ENCODE measurements at regions not wholly inside any gene's neighbourhood (a gene's known extent, or its start where the extent isn't known, plus 50 kb on each side); places are given as distances from the start of the nearest gene placed in this dataset.
"Not testable (repeated sequence)": the region's sequence is repeated elsewhere in the genome, so short reads cannot be mapped to it uniquely, and the experiment has no call there.

- no peaks in the 10 kb centered on the region for H3K36me3 ChIP-seq
- H3K27ac ChIP-seq = no peak overlapping the region
- H3K27me3 ChIP-seq = no peaks in the 10 kb centered on the region
- no peaks in the 10 kb centered on the region for H3K9me3 ChIP-seq
- no peaks in the 10 kb centered on the region for H3K4me1 ChIP-seq
- intact Hi-C loops (cut with DNase I) = no loop called here
- no peak overlapping the region for H3K4me3 ChIP-seq
- TF ChIP-seq POLR2A (IDR thresholded peaks at IDR 0.05) (no peak), POLR2AphosphoS5 (IDR thresholded peaks at IDR 0.05; ENCODE audit: insufficient read depth in 1 of 2, low read depth in 1 of 2) (no peak), CTCF (IDR thresholded peaks at IDR 0.05) (no peak)
- DNase-seq (ENCODE audit: extremely low spot score in 2 of 2) = no peak
Measured at GRCh38 chr11:23473782-23474181, 613.5 kb upstream of the CCDC179 start.

- no peak for TF ChIP-seq POLR2AphosphoS5 (IDR thresholded peaks at IDR 0.05; ENCODE audit: insufficient read depth in 1 of 2, low read depth in 1 of 2)
- no peak for TF ChIP-seq POLR2A (IDR thresholded peaks at IDR 0.05)
- no peak for TF ChIP-seq CTCF (IDR thresholded peaks at IDR 0.05)
- Histone ChIP-seq H3K27ac (no peak overlapping the region), H3K27me3 (no peaks in the 10 kb centered on the region), H3K36me3 (no peaks in the 10 kb centered on the region), H3K9me3 (no peaks in the 10 kb centered on the region), H3K4me1 (no peaks in the 10 kb centered on the region), H3K4me3 (no peak overlapping the region)
- DNase-seq (ENCODE audit: extremely low spot score in 2 of 2) = no peak
- intact Hi-C loops (cut with DNase I) = no loop called here
Measured at GRCh38 chr11:23480736-23481135, 620.5 kb upstream of the CCDC179 start.

- H3K36me3 ChIP-seq; H3K27me3 ChIP-seq; DNase-seq (ENCODE audit: extremely low spot score in 2 of 2); intact Hi-C loops (cut with DNase I); H3K27ac ChIP-seq; H3K9me3 ChIP-seq; H3K4me3 ChIP-seq; H3K4me1 ChIP-seq: not testable (repeated sequence)
Measured at GRCh38 chr11:23484146-23484545, 623.9 kb upstream of the CCDC179 start.

- H3K27me3 ChIP-seq; H3K27ac ChIP-seq; DNase-seq (ENCODE audit: extremely low spot score in 2 of 2); H3K4me1 ChIP-seq; H3K4me3 ChIP-seq; intact Hi-C loops (cut with DNase I); H3K36me3 ChIP-seq; H3K9me3 ChIP-seq: not testable (repeated sequence)
Measured at GRCh38 chr11:23484618-23485017, 624.3 kb upstream of the CCDC179 start.

GRCh38 chr11:23490557-23491235 lies 630.4 kb upstream of the CCDC179 start:
- no peak for TF ChIP-seq POLR2AphosphoS5 (IDR thresholded peaks at IDR 0.05; ENCODE audit: insufficient read depth in 1 of 2, low read depth in 1 of 2)
- TF ChIP-seq CTCF (IDR thresholded peaks at IDR 0.05) = no peak
- no peak for TF ChIP-seq POLR2A (IDR thresholded peaks at IDR 0.05)
- no peaks in the 10 kb centered on the region for H3K36me3 ChIP-seq
- no peaks in the 10 kb centered on the region for H3K27me3 ChIP-seq
- H3K4me1 ChIP-seq = no peaks in the 10 kb centered on the region
- no peak overlapping the region for H3K4me3 ChIP-seq
- H3K9me3 ChIP-seq = no peaks in the 10 kb centered on the region
- no peak for DNase-seq (ENCODE audit: extremely low spot score in 2 of 2)
- intact Hi-C loops (cut with DNase I) = no loop called here
- no peak overlapping the region for H3K27ac ChIP-seq

GRCh38 chr11:23494981-23495380 lies 634.7 kb upstream of the CCDC179 start:
- no peak for TF ChIP-seq CTCF (IDR thresholded peaks at IDR 0.05)
- TF ChIP-seq POLR2AphosphoS5 (IDR thresholded peaks at IDR 0.05; ENCODE audit: insufficient read depth in 1 of 2, low read depth in 1 of 2) = no peak
- no peak for TF ChIP-seq POLR2A (IDR thresholded peaks at IDR 0.05)
- intact Hi-C loops (cut with DNase I) = no loop called here

More at GRCh38 chr11:23494981-23495380, 634.7 kb upstream of the CCDC179 start:
- H3K9me3 ChIP-seq = no peaks in the 10 kb centered on the region
- H3K27ac ChIP-seq = no peak overlapping the region
- H3K4me1 ChIP-seq = no peaks in the 10 kb centered on the region
- no peak overlapping the region for H3K4me3 ChIP-seq
- H3K36me3 ChIP-seq = no peaks in the 10 kb centered on the region
- no peak for DNase-seq (ENCODE audit: extremely low spot score in 2 of 2)
- no peaks in the 10 kb centered on the region for H3K27me3 ChIP-seq
